HG02678 (cell line): ENCODE measurements at regions not wholly inside any gene's neighbourhood (a gene's known extent, or its start where the extent isn't known, plus 50 kb on each side); places are given as distances from the start of the nearest gene placed in this dataset.

ENCODE experiments used
- ATAC-seq: cut with Tn5 transposase; IDR thresholded peaks from one replicate; pipeline ENCODE4 v1.9.1; 2021; ENCODE audit warnings: mild to moderate bottlenecking, moderate library complexity; ENCODE audit not compliant: unreplicated experiment

DNA sequence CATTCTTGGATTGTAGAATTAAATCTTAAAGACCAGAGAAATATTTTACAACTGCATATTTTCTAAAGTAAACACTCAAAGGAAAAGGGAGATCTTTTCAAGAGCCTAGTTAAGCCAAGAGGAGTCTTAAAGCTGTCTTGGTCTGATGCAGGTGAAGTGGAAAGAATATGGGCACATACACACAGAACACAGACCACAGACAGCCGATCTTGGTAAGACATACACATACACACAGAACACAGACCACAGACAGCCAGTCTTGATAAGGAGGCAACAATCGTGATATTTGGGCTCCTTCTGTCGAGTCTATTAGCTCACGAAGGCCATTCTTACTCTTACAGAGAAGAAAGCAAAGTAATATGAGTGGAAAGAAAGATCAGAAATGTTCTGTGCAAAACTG lies 1153.9 kb upstream of the TMPRSS15 start:
- no peak for ATAC-seq

DNA sequence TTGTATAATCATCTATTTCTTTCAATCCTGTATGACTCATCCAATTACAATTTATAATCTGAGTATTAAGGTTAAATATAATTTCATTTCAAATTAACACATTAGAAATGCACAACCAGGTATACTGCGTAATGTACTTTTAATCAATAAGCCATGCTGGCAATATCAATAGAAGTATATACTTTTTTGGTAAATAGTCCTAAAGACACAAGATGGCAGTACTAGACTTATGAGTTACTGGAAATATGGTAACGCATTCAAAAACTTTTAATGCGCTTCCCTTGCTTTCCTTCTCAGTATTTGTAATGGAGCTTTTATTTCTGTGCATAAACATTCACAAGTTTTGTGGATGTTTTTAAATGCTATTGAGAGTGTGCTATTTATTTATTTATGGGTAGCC lies 1162.0 kb upstream of the TMPRSS15 start:
- ATAC-seq, result no peak

DNA sequence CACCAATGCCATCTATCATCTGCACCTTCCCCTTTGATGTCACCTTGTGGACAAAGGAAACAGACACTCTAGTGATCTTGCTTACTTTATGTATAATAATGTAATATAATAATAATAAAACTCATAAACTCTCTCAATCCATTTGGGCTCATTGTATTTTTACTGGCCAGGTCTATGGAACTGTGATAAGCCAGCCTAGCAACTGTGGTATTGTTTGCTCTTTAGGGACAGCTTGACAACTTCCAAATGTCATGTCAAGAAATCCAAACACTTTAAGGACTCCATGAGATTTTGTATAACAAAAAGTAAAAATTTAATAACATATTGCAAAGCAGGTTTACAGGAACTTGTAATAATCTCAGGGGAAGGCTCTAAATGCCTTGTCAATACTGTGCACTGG lies 1163.4 kb upstream of the TMPRSS15 start:
- no peak for ATAC-seq

DNA sequence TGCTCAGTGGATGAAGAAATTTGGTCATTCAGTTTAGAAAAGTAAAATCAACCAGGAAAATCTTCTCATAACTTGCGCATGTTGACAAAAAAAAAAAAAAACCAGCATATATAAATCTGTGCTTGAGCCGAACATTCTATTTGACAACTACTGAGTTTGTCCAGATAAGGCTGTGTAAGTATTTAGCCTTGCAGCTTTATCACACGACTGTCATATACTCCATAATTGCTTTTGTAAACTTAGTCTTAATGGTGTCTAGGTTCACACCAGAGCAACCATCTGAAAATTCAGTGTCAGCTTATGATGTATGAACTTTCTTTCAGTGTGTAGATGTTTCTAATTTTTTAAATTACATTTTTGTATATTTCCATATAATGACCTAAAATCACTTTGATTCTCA lies 1173.8 kb upstream of the TMPRSS15 start:
- ATAC-seq, result no peak

DNA sequence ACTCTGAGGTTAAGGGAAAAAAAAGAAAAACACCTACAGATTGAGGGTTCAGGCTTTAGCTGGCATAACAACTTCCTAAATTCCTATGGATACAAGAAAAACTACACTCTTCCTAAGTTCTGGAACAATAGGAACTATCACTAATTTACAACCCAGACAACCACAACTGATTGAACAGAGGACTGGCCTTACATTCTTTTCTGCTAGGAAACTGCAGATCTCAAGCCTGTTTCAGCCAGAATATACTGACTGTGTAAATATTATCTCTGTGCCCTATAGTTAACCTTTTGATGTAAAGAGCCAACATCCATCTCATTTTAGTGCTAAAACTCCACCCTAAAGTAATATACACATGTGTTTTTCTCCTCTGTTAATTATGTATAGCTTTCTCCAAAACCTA lies 1186.5 kb upstream of the TMPRSS15 start:
- no peak for ATAC-seq

DNA sequence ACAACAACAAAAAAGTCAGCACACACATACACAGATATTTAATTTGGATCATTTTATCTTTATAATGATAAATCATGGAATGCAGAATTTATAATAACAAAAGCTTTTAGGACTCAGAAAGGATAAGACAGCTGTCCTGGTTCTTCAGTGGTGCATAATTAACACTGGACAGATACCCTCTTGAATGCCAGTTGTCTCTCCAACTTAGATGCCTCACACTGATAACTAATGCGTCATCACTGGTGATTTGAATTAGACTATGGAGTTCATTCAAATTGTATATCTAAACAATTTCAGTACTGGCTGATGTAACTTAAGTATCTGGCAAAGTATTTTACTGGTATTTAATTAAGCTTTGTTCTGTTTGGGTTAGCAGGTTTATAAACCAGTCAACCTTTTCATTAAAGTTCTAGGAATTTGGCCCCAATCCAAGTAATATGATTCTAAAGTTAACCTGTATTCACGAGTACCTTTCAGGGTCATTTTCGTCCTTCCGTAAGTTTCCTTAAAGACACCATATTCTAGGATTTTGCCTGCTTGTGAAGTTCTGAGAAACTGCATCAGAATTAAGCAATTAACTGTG lies 1199.5 kb upstream of the TMPRSS15 start:
- ATAC-seq, result no peak

DNA sequence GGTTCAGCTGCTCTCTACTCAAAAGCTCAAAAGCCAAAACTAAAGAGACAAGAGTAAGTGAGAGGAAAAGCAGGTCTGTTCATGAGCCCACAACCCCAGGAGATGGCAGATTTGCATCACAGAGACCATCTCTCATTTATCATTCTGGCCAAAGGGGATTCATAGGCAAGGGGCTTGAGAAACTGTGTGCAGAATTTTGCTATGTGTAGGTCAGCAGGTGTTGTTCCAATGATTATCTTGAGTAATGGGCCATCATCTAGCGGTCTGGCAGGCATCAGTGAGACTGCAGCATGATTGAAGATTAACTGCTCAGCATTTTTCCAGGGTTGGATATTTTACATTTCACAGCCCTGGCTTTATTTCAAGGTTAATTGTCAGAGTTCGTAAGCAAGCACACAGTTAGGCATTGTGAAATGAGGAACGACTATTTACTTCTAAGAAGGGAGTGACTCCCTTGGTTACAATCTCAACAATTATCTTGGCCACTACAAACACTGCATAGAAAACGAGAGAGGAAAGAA lies 1204.6 kb upstream of the TMPRSS15 start:
- no peak for ATAC-seq

DNA sequence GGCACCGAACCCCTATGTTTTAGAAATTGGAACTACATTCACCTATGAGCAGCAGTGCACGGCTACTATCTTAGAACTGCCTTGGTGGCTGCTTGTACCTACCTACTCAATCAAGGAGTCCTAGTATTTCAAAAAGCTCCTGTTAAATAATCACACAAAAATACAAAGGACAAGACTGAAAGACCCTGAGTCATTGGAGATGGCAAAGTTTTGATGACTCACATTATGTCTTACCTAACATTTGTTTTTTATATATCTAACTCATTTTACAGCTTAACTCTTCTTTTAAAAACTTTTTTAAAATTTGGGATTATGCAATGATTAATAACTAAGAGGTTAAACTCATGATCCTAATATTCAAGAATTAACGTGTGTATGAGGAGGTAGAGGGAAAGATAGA lies 1206.0 kb upstream of the TMPRSS15 start:
- no peak for ATAC-seq

DNA sequence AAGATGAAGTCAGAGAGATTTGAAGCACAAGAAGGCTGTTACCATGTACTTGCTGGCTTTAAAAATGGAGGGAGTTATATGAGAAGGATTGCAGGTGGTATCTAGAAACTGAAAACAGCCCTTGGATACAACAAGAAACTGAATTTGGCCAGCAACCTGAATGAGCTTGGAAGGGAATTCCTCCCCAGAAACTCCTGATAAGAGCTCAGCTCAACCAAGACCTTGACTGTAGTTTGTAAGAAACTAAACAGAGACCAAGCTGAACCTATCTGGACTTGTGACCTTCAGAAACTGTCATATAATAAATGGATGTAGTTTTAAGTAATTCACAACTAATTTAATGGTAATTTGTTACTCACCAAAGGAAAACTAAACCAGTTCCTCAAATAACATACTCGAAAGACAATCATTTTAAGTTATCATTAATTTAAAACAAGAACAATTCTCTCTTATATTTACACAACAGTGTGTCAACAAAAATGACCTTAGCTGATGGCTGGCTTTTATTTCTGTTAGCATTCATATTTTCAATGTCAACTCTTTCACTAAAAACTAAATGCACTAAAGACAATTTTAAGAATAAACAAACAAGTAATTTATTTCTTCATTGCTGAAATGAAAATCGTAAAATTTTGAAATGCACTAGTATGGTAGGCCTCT lies 1218.4 kb upstream of the TMPRSS15 start:
- no peak for ATAC-seq

DNA sequence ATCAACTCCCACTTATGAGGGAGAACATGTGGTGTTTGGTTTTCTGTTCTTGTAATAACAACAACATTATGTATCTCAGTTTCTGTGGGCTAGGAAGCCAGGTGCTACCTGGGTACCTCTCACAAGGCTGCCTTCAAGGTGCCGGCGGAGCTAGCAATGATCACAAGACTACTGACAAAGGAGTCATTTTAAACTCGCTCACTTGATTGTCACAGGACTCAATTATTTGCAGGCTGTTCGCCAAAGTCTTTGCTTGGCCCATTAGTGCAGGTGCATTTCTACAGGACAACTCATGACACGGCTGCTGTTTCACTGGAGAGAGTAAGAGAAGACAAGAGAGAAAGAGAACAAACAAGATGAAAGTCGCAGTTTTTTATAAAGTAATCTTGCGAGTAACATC lies 1237.4 kb upstream of the TMPRSS15 start:
- ATAC-seq, result no peak

DNA sequence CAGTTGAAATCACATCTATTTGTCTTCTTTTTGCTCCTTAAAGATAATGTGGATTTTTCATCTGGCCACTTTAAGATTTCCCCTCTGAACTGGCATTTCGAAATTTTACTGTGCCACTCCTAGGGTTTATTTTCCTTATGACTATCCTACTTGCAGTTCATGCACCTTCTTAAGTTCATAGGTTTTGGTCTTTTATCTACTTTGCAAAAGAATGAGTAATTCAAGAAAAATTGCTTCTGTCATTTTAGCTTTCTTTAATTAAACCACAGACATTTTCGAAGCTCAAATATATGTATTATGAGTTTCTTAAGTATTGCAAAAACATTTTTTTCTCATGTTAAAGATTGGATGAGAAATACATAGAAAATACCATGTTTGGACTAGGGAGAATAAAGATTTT lies 1244.8 kb upstream of the TMPRSS15 start:
- no peak for ATAC-seq

DNA sequence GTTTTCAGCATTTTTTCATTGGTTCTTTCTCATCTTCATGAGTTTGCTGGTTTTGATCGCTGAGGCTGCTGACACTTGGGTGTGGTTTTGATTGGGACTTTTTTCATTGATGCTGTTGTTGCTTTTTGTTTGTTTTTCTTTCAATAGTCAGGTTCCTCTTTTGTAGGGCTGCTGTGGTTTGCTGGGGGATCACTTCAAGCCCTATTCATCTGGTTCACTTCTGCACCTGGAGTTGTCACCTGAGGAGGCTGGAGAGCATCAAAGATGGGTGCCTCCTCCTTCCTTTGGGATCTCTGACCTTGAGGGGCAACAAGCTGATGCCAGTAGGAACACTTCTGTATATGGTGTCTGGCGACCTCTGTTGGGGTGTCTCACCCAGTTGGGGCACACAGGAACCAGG lies 1279.9 kb upstream of the TMPRSS15 start:
- no peak for ATAC-seq

DNA sequence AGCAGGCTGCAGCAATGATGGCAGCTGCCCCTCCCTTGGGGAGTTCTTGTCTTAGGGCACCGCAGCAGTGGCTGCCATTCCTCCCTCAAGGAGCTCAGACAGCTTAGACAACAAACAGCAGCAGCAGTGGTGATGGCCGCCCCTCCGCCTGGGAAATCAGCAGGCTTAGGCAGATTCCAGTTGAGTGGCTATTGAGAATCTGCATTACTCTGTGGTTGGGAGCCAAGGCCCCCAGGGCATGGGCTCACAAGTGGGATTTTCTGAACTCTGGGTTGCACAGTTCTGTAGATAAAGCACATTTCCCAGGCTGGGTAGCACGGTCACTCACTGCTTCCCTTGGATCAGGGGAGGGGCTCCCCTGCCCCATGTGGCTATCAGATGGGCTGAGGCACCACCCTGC lies 1280.7 kb upstream of the TMPRSS15 start:
- no peak for ATAC-seq

DNA sequence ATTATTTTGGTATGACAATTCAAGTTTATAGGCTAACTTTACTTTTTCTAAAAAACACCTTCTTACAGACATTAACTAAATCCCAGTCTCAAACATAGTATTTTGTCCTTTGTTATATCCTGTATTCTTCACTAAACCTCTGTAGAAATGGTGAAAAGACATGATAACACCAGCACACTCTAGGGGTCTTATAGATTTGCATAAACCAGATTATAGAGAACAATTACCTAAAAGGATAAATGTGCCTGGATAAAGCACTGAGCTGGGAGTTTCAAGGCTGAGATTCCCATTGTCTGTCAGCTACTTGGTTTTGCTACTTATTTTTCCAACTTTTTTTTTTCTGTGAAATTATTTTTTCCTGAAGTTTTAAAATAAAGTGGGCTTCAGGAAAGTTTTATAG lies 1288.6 kb upstream of the TMPRSS15 start:
- ATAC-seq, result no peak

DNA sequence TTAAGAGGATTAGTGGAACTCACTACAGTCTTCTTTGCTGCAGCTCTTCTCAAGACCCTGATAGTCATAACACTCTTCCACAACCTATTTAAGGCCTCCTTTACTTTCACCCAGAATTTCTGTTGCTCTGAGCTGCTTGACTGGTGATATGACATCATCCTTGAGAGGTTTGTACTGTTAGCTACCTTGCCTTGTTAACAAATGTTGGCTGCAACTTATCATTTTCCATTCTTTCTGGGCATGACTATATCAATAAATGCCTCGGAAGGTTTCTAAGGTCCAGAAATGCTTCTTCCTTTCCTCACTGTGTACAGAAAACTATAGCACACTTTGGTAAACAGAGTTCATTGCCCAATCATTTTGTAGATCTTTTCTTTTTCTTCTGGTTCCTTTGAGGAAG lies 1292.2 kb upstream of the TMPRSS15 start:
- ATAC-seq, result no peak

DNA sequence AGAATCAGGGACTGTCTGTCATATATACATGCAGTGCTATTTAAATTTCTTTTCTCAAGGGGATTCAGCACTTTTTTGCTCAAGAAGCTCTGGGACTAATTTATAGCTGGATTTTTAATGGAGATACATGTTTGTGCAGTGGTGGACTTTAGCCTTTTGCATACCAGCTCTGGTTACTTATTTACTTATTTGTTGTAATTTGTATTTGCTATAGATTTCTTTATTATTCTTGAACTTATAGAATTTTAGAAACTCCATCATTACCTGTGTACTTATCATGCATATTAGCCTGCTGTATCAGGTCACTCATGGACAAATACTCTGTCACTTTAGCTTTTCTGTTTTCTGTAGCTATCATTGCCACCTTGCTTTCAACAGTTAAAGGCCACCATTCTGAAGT lies 1296.9 kb upstream of the TMPRSS15 start:
- no peak for ATAC-seq

DNA sequence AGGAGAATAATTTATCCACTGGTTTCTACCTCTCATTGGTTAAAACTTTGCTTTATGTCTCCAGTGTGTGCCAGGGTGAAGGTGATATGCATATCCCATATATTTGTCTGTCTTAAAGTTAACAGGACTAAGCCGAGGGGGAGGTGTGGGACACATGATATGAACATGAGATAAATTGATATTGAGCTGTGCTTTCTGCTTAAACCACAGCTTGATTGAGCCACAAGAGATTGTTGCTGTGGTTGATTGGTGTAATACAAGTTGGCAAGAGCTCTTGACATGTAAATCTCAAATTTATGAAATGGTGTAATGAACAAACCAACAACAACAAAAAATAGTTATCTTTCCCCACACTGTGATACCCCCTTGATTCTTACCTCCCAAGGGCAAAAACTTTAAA lies 1295.5 kb upstream of the NCAM2 start:
- no peak for ATAC-seq

DNA sequence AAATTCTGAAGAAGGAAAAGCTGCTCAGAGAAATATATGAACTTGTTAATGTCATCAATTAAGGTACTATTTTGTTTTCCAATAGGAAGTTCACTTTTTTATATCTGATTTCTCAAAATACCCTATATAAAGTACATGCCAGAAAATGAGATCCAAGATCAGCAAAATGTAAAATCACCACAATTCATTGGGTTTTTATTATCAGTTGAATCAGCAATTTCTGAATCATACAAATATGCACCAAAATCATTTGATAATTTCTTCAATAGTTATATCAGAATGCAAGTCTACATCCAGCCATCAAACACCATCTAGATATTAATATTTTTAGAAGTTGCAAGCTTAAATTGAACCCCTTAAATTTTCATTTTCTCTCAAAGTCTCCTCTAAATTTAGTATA lies 1293.4 kb upstream of the NCAM2 start:
- no peak for ATAC-seq

DNA sequence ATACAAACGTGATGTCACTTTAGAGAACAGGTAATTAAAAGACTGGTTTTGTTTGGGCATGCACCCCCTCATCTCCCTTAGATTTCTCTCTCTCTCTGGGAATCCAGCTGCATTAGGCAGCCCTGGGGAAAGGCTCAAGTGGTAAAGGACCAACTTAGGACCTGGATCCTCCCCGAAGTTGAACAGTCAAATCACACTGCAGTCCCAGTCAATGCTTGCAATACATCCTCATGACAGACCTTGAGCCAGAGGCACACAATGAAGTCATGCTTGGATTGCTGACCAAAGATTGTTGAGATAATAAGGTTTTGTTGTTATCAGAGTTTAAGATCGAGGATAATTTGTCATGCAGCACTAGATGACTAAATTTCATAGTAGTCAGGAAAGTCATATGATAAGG lies 1285.8 kb upstream of the NCAM2 start:
- ATAC-seq, result no peak

DNA sequence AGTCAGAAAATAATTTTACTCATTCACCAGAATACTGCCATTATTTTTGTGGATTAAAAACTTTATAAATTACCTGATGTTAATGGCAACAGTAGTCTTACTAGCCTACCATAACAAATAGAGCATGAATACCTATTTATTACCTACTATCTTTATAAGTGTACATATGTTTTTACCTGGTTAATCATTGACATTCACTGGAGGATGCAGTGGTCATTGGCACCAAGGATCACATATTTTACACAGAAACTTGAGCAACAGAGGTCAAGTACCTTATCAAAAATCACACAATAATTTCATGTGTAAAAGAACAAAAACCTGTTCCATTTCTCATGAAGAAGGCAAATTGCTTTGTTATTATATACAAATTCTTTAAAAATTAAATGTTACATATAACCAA lies 1284.9 kb upstream of the NCAM2 start:
- ATAC-seq, result no peak

DNA sequence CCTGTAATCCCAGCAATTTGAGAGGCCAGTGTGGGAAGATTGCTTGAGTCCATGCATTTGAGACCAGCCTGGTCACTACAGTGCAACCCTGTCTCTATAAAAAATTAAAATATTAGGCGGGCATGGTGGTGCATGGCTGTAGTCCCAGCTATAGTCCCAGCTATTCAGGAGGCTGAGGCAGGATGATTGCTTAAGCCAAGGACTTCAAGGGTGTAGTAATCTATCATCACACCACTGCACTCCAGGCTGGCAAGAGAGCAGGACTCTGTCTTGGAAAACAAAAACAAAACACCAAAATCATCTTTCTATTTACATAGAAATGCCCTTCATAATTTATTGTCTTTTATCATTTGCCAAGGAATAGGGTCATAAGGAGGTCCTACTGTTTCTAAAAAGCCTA lies 1274.1 kb upstream of the NCAM2 start:
- no peak for ATAC-seq

DNA sequence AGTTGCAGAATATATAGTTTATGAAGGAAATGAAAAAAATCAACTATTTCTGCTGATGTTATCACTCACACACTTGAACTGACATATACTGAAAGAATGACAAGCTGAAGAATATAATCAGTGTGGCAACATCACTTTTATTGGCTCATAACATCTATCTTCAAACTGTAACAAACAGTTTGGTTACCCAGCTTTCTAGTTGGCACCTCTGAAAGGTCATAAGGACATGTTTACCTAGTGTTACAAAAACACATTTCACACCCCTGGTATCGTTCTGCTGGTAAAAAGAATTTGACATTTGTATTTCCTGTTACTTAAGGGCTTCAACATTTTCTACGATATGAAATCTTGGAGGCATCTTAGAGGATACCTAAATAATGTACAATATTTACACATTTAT lies 1267.0 kb upstream of the NCAM2 start:
- ATAC-seq, result no peak

DNA sequence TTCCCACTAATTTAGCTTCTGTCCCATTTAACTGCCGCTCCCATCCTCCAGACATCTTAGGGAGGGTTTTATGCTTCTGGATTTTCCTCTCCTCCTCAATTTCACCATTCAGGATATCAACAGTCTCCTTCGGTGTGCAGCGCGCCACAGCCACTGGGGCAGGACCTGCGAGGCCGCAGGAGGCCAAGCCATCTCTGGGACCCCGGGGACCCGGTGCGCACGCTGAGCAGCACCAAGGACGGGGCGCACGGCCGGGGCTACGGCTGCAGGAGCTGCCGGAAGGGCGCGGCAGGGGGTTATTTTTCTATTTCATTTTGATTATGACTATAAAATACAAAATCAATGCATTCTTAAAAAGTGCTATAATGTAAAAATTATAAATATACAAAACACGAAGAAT lies 1238.4 kb upstream of the NCAM2 start:
- no peak for ATAC-seq
